Tibial artery (tissue), 4 donors: ENCODE measurements at regions not wholly inside any gene's neighbourhood (a gene's known extent, or its start where the extent isn't known, plus 50 kb on each side); places are given as distances from the start of the nearest gene placed in this dataset.

Experiments used
- DNase-seq, 2 donors: peaks; one replicate each; pipeline ENCODE4 v3.0.0-alpha.2; 2019
- H3K27ac ChIP-seq, 2 donors: fragments of 200-600 bp; sonication (generic) in 1 of 2; 1 replicate in 1 of 2; 2 replicates in 1 of 2; pipeline ENCODE4 v1.5.1; 2018 to 2019; ENCODE audit warnings: mild to moderate bottlenecking in 1 of 2
- H3K27me3 ChIP-seq, 2 donors: fragments of 200-600 bp; sonication (generic) in 1 of 2; one replicate each; pipeline versions ENCODE4 v1.5.1 to v1.6.0; 2016 to 2019
- H3K36me3 ChIP-seq, 3 donors: fragments of 200-600 bp; sonication (generic) in 2 of 3; one replicate each; pipeline ENCODE4 v1.5.1; 2016 to 2019; ENCODE audit warnings: mild to moderate bottlenecking in 2 of 3
- H3K4me1 ChIP-seq, 4 donors: fragments of 200-600 bp; sonication (generic) in 2 of 4; 1 replicate in 3 of 4; 2 replicates in 1 of 4; pipeline ENCODE4 v1.5.1; 2016 to 2019
- H3K4me3 ChIP-seq, 2 donors: fragments of 200-600 bp; sonication (generic) in 1 of 2; 1 replicate in 1 of 2; 2 replicates in 1 of 2; pipeline ENCODE4 v1.5.1; 2018 to 2019; ENCODE audit warnings: mild to moderate bottlenecking in 2 of 2
- H3K9me3 ChIP-seq, 3 donors: fragments of 200-600 bp; sonication (generic) in 1 of 3; one replicate each; pipeline ENCODE4 v1.5.1; 2016 to 2019
- CTCF ChIP-seq, 2 experiments: fragments of 200-600 bp in 1 of 2; fragments of 450-650 bp in 1 of 2; IDR thresholded peaks; one replicate each; pipeline ENCODE4 v1.5.1; 2017 to 2019; ENCODE audit warnings: antibody characterized with exemption in 2 of 2, mild to moderate bottlenecking in 1 of 2, moderate library complexity in 1 of 2
- intact Hi-C: fragments of 100-400 bp; cut with DNase I; formaldehyde crosslinking; loops from one replicate; pipeline ENCODE4 v1.15.0; 2023; ENCODE audit warnings: low total_unique reads

- H3K27me3 ChIP-seq = no peaks in the 10 kb centered on the region
- no peak overlapping the region for H3K4me3 ChIP-seq
- TF ChIP-seq CTCF (IDR thresholded peaks at IDR 0.05) = no peak
- no peak overlapping the region for H3K27ac ChIP-seq
- no peaks in the 10 kb centered on the region for H3K9me3 ChIP-seq
- DNase-seq = no peak
- intact Hi-C loops = no loop called here
- no peaks in the 10 kb centered on the region for H3K36me3 ChIP-seq
- H3K4me1 ChIP-seq = no peaks in the 10 kb centered on the region
Measured at GRCh38 chr10:78812571-78813318, 256.0 kb upstream of the ZMIZ1 start.

- no peaks in the 10 kb centered on the region for H3K4me1 ChIP-seq
- DNase-seq = no peak
- H3K27me3 ChIP-seq = no peaks in the 10 kb centered on the region
- H3K4me3 ChIP-seq = no peak overlapping the region
- no peaks in the 10 kb centered on the region for H3K9me3 ChIP-seq
- intact Hi-C loops = no loop called here
- no peaks in the 10 kb centered on the region for H3K36me3 ChIP-seq
- no peak overlapping the region for H3K27ac ChIP-seq
- no peak for TF ChIP-seq CTCF (IDR thresholded peaks at IDR 0.05)
Measured at GRCh38 chr10:78813526-78813925, 255.2 kb upstream of the ZMIZ1 start.

- Histone ChIP-seq H3K9me3 (no peaks in the 10 kb centered on the region), H3K27ac (no peak overlapping the region), H3K4me1 (no peaks in the 10 kb centered on the region), H3K4me3 (no peak overlapping the region), H3K36me3 (no peaks in the 10 kb centered on the region), H3K27me3 (no peaks in the 10 kb centered on the region)
- DNase-seq = no peak
- no peak for TF ChIP-seq CTCF (IDR thresholded peaks at IDR 0.05)
- intact Hi-C loops = no loop called here
Measured at GRCh38 chr10:78813998-78814399, 254.8 kb upstream of the ZMIZ1 start.

GRCh38 chr10:78814407-78814806, 254.4 kb upstream of the ZMIZ1 start:
- H3K27me3 ChIP-seq = no peaks in the 10 kb centered on the region
- intact Hi-C loops = no loop called here
- no peaks in the 10 kb centered on the region for H3K4me1 ChIP-seq
- H3K27ac ChIP-seq = no peak overlapping the region
- no peaks in the 10 kb centered on the region for H3K36me3 ChIP-seq
- TF ChIP-seq CTCF (IDR thresholded peaks at IDR 0.05) = no peak
- DNase-seq = no peak
- no peaks in the 10 kb centered on the region for H3K9me3 ChIP-seq
- H3K4me3 ChIP-seq = no peak overlapping the region

GRCh38 chr10:78815702-78816334, 252.9 kb upstream of the ZMIZ1 start:
- Histone ChIP-seq H3K27ac (no peak overlapping the region), H3K4me1 (no peaks in the 10 kb centered on the region), H3K27me3 (no peaks in the 10 kb centered on the region), H3K36me3 (no peaks in the 10 kb centered on the region), H3K9me3 (no peaks in the 10 kb centered on the region), H3K4me3 (no peak overlapping the region)
- DNase-seq = no peak
- intact Hi-C loops = no loop called here
- no peak for TF ChIP-seq CTCF (IDR thresholded peaks at IDR 0.05)
